Testis (tissue), 2 donors: ENCODE measurements at regions not wholly inside any gene's neighbourhood (a gene's known extent, or its start where the extent isn't known, plus 50 kb on each side); places are given as distances from the start of the nearest gene placed in this dataset.

Experiments
- DNase-seq: peaks from one replicate; pipeline ENCODE4 v3.0.0-alpha.2; 2019
- H3K27ac ChIP-seq, 2 donors: fragments of 200-600 bp; sonication (generic); one replicate each; pipeline ENCODE4 v1.5.1; 2019
- H3K27me3 ChIP-seq: fragments of 200-600 bp; sonication (generic); one replicate; pipeline ENCODE4 v1.5.1; 2019
- H3K36me3 ChIP-seq: fragments of 200-600 bp; sonication (generic); one replicate; pipeline ENCODE4 v1.5.1; 2017; ENCODE audit warnings: low read depth; ENCODE audit errors: missing control alignments
- H3K4me1 ChIP-seq: fragments of 200-600 bp; sonication (generic); one replicate; pipeline ENCODE4 v1.5.1; 2019
- H3K4me3 ChIP-seq, 2 donors: fragments of 200-600 bp; sonication (generic); one replicate each; pipeline ENCODE4 v1.5.1; 2017 to 2019
- H3K9me3 ChIP-seq: fragments of 200-600 bp; sonication (generic); one replicate; pipeline ENCODE4 v1.5.1; 2017
- POLR2A ChIP-seq: fragments of 450-650 bp; IDR thresholded peaks from one replicate; pipeline ENCODE4 v1.6.1; 2017; ENCODE audit warnings: antibody characterized with exemption, mild to moderate bottlenecking, moderate library complexity
- WGBS, 2 donors: methylation state at CpG; one replicate each; pipeline ENCODE4 v1.1.5; 2018; 5-methylcytosine and 5-hydroxymethylcytosine counted together
- intact Hi-C: fragments of 100-400 bp; cut with DNase I; formaldehyde crosslinking; loops from one replicate; pipeline ENCODE4 v1.15.1; 2023; ENCODE audit warnings: low total_unique reads
- TF ChIP-seq, protein P1 (sequence below), 3 experiments: fragments of 450-650 bp in 2 of 3; fragments of 200-600 bp in 1 of 3; sonication (generic) in 1 of 3; IDR thresholded peaks; one replicate each; pipeline ENCODE4 v1.5.1; 2016 to 2019; ENCODE audit warnings: antibody characterized with exemption in 3 of 3, mild to moderate bottlenecking in 2 of 3, moderate library complexity in 1 of 3

- WGBS, 2 donors = 92 to 95% methylated on average over 3 of the region's 3 CpGs
- intact Hi-C loops = no loop called here
- peaks cover 6% of the 10 kb centered on the region for H3K4me1 ChIP-seq
- no peak overlapping the region for H3K27ac ChIP-seq
- H3K36me3 ChIP-seq = no peaks in the 10 kb centered on the region
- H3K27me3 ChIP-seq = no peaks in the 10 kb centered on the region
- H3K9me3 ChIP-seq = no peaks in the 10 kb centered on the region
- no peak overlapping the region for H3K4me3 ChIP-seq
- TF ChIP-seq, protein P1, sequence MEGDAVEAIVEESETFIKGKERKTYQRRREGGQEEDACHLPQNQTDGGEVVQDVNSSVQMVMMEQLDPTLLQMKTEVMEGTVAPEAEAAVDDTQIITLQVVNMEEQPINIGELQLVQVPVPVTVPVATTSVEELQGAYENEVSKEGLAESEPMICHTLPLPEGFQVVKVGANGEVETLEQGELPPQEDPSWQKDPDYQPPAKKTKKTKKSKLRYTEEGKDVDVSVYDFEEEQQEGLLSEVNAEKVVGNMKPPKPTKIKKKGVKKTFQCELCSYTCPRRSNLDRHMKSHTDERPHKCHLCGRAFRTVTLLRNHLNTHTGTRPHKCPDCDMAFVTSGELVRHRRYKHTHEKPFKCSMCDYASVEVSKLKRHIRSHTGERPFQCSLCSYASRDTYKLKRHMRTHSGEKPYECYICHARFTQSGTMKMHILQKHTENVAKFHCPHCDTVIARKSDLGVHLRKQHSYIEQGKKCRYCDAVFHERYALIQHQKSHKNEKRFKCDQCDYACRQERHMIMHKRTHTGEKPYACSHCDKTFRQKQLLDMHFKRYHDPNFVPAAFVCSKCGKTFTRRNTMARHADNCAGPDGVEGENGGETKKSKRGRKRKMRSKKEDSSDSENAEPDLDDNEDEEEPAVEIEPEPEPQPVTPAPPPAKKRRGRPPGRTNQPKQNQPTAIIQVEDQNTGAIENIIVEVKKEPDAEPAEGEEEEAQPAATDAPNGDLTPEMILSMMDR (IDR thresholded peaks at IDR 0.05) = no peak
- no peak for TF ChIP-seq POLR2A
- no peak for DNase-seq
Measured at GRCh38 chr12:46453428-46453827, 80.9 kb upstream of the SLC38A2 start.

DNA sequence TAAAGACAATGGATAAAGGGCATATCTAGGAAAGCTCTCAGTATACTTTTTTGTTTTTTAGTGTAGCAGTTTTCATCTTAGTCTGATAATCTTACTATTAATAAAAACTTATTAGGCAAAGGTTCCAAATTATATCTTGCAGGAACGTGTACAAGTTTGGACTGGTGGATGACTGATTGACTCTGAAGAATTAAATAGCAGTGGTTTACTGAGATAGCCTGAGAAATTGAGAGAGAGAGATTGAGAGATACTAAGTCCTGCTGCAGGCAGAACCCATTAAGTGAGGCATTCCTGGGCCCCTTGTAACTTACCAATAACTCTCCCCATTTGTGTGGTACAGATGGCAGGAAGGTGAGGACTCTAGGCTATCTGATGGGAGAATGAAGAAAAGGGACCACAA, 80.2 kb upstream of the SLC38A2 start:
- WGBS, 2 donors = 38 to 52% methylated on average over 1 of the region's 1 CpG
- intact Hi-C loops = no loop called here
- no peak for TF ChIP-seq POLR2A
- TF ChIP-seq, protein P1 (IDR thresholded peaks at IDR 0.05) = no peak
- H3K36me3 ChIP-seq = no peaks in the 10 kb centered on the region
- H3K9me3 ChIP-seq = no peaks in the 10 kb centered on the region
- no peak overlapping the region for H3K27ac ChIP-seq
- no peaks in the 10 kb centered on the region for H3K27me3 ChIP-seq
- H3K4me3 ChIP-seq = no peak overlapping the region
- H3K4me1 ChIP-seq = peaks cover 6% of the 10 kb centered on the region
- DNase-seq = no peak

GRCh38 chr12:46452061-46452615, 79.6 kb upstream of the SLC38A2 start:
- H3K27ac ChIP-seq = no peak overlapping the region
- no peaks in the 10 kb centered on the region for H3K27me3 ChIP-seq
- WGBS, 2 donors = 63 to 77% methylated on average over 3 of the region's 3 CpGs
- no peak overlapping the region for H3K4me3 ChIP-seq
- H3K4me1 ChIP-seq = peaks cover 6% of the 10 kb centered on the region
- TF ChIP-seq POLR2A = no peak
- TF ChIP-seq, protein P1 (IDR thresholded peaks at IDR 0.05) = no peak
- DNase-seq = no peak
- intact Hi-C loops = no loop called here
- H3K36me3 ChIP-seq = no peaks in the 10 kb centered on the region
- no peaks in the 10 kb centered on the region for H3K9me3 ChIP-seq

- Histone ChIP-seq H3K4me3 (no peak overlapping the region), H3K4me1 (peaks cover 6% of the 10 kb centered on the region), H3K9me3 (no peaks in the 10 kb centered on the region), H3K36me3 (no peaks in the 10 kb centered on the region), H3K27me3 (no peaks in the 10 kb centered on the region), H3K27ac (no peak overlapping the region)
- TF ChIP-seq POLR2A = no peak
- TF ChIP-seq, protein P1 (IDR thresholded peaks at IDR 0.05) = no peak
- 78 to 84% methylated on average over 5 of the region's 5 CpGs for WGBS, 2 donors
- no peak for DNase-seq
- intact Hi-C loops = no loop called here
Measured at GRCh38 chr12:46451276-46452021, 78.9 kb upstream of the SLC38A2 start.
